GM21717 (cell line): ENCODE measurements at regions not wholly inside any gene's neighbourhood (a gene's known extent, or its start where the extent isn't known, plus 50 kb on each side); places are given as distances from the start of the nearest gene placed in this dataset.
"Not testable (repeated sequence)": the region's sequence is repeated elsewhere in the genome, so short reads cannot be mapped to it uniquely, and the experiment has no call there.

ENCODE experiments used
- ATAC-seq: cut with Tn5 transposase; IDR thresholded peaks from one replicate; pipeline ENCODE4 v1.9.1; 2021; ENCODE audit warnings: mild to moderate bottlenecking, moderate library complexity; ENCODE audit not compliant: unreplicated experiment

DNA sequence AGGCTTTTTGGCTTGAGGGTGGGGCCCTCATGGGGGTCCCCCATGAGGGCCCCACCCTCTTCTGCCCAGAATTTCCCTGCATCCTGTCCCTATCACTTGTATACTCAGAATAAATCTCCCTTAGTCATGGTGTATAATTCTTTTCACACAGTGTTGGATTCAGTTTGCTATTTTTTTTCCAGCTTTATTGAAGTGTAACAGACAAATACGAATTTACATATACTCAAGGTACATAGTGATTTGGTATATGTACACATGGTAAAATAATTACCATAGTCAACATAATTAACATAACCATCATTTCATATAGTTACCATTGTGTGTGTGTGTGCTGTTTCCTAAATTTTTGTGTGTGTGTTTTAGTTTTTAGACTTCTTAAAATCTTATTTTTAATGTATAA, 289.4 kb downstream of the CNTNAP3B start:
- ATAC-seq: not testable (repeated sequence)

DNA sequence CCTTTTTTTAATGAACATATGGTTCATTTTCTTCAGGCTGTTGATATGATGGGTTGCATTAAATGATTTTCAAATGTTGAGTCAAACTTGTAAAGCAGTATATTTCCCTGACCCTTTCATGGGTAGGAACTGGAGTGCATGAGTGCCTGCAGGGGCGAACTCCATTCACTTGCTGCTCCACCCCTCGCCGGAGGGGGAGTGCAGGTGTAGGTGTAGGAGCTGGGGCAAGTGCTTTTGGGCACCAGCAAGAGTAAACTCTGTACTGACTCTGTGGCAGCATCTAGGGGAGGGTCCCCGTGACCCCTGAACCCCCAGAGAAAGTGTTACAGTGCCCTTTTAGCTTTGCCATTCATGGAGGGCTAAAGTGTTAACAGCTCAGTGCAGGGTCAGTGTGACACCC, 290.3 kb downstream of the CNTNAP3B start:
- not testable (repeated sequence) for ATAC-seq

DNA sequence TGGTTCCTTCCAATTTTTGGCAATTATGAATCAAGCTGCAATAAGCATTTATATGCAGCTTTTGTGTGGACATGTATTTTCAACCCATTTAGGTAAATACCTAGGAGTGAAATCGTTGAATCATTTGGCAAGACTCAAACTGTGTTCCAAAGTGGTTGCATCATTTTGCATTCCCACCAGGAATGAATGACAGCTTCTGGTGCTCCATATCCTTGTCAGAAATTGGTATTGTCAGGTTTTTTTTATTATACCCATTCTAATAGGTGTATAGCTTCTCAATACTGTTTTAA, 290.7 kb downstream of the CNTNAP3B start:
- not testable (repeated sequence) for ATAC-seq

DNA sequence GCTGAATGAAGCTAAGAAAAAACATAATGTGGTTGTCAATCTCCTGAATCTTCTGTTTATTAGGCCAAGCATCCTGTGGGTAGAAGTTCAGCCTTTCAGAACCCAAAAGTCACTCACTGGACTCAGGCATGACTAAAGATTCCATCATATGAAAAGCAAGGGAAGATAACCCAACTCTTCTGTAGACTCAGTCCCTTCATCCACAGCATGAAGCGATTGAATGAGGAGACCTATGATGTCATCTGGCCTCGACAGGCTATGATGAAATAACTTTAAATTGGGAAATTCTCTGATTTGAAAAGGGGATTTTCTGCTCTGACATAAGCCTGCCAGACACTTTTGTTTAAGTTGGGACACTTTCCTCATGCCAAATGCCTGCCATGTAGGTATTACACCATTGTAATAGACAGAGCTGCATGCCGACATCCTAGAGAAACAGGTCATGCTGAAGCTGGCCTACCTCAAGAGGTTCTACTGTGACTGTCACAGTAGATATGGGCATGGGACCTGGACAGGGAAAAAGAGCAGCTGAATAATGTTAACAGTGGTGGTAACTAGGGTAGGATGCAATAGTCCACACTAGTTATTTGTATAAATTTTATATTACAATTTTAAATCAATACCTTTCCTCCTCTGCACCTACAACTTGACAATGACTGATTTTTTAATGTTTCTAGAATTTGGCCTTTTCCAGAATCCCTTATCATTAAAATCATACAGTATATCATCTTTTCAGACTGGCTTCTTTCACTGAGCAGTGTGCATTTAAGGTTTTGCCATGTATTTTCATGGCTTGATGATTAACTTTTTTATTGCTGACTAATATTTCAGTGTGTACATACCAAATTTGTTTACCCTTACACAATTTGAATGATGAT, 291.3 kb downstream of the CNTNAP3B start:
- not testable (repeated sequence) for ATAC-seq

DNA sequence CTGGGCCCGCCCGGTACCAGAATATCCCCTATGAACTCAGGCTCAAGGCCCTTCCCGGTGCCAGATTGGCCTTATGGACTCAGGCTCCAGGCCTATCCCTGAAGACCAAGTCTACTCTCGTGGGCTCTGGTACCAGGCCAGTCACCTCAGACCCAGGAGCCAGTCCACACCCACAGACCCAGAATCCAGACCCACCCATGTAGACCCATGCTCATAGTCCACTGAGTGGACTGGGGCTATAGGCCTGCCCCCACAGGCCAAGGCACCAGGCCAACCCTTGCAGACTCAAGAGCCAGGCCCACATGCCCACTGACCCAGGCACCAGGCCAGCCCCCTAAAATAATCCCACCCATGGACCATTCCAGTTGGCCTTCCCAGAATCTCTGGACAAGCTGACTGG, 296.1 kb downstream of the CNTNAP3B start:
- not testable (repeated sequence) for ATAC-seq

DNA sequence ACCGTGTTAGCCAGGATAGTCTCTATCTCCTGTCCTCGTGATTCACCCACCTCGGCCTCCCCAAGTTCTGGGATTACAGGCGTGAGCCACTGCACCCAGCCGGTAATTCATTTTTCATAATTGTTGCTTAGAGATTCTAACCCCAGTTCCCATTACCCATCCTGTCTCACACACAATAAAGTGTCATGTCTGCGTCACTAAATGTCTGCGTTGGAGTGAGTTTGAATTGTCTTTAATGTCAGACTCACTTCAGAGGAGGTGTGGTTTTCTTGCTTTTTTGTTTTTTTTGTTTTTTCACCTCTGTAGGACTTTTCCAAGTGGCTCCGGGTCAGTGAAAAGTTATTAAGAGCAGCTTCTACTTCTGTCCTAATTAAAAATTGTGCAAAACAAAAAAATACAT, 304.5 kb downstream of the CNTNAP3B start:
- ATAC-seq: not testable (repeated sequence)

DNA sequence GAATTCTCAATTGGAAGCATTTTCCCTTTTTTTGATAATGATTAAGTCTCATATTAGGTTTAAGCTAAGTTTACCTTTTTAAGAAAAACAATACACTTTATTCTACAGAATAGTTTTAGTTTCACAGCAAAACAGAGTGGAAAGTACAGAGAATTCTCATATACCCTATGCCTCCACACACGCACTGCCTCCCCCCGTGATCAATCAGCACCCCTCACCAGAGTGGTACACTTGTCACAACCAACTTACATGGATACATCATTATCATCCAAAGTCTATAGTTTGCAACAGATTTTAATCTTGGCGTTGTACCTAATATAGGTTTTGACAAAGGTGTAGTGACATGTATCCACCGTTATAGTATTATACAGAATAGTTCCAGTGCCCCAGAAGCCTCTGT, 326.5 kb downstream of the CNTNAP3B start:
- ATAC-seq: not testable (repeated sequence)

DNA sequence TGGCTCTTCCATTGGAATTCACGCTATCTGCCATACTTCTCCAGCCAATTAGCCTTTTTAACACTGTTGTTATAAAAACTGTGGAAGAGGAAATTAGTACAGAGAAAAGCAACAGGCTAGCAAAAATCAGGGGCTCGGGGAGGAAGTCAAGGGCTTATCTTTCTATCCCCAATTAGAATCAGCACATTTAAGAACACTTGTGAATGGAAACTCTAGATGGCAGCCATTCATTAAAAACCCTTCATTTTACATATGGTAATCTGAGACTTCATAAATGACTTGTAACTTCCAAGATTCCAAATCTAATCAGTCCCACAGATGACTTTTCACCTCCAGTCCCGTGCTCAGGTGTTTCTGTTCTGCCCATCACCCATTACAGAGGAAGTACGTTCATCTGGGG, 330.5 kb downstream of the CNTNAP3B start:
- not testable (repeated sequence) for ATAC-seq

DNA sequence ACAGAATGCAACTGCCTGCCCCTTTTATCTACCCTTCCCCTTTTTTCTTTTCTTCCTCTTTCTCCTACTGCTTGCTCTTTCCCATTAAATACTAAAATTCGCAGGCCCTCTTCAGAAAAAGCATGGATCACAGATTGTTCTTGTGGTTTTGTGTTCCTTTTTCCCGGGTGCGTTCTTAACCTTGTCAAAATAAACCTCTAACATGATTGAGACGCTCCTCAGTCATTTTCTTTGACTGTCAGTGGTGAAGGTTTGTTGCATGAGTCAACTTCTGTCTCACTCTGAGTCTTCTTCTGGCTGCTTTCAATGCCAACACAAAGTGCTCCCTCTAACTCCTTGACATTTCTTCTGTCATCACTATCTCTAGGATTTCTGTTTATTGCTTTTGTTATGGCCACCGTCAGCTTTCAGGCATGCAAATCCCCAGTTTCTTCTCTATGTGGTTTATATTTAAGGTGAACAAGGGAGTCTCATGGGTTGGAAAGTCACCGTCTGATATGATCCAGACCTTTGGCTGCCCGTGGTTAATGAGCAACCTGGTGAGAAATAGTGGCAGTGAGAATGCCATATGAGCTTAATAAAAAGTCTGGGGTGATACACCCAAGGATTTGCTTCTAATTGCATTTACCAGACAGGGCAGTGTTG, 338.4 kb downstream of the CNTNAP3B start:
- not testable (repeated sequence) for ATAC-seq

DNA sequence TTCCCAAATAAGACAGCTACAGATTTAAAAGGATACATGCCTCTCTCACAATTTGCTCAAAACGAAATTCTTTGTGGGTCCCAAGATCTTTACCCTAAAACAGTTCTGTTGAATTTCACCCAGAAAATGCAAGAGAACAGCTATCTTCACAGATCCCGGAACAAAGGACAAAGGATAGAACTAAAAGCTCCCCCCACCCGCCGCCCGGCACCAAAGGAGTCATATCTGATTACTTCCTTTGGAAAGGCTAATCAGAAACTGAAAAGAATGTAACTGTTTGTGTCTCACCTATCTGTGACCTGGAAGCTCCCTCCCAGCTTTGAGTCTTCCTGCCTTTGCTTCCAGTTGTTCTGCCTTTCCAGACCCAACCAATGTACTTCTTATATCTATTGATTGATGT, 339.2 kb downstream of the CNTNAP3B start:
- not testable (repeated sequence) for ATAC-seq

DNA sequence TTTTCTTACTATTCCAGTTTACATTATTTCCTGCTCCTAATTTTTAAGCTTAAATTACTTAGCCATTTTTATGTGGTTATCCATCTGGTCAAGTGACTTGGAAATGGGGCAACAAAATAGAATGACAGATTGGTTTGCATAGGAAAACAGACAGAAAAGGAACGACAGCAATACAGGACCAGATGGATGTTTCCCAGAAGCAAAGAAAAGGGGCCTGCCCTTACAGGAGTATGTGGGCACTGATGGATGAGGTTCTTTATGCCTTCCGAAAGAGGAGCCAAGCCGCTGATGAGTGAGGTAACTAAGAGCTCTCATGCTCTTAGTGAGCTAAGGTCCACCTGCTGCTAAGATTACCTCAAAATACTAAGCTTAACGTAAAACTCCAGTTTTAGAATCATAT, 339.8 kb downstream of the CNTNAP3B start:
- ATAC-seq: not testable (repeated sequence)

DNA sequence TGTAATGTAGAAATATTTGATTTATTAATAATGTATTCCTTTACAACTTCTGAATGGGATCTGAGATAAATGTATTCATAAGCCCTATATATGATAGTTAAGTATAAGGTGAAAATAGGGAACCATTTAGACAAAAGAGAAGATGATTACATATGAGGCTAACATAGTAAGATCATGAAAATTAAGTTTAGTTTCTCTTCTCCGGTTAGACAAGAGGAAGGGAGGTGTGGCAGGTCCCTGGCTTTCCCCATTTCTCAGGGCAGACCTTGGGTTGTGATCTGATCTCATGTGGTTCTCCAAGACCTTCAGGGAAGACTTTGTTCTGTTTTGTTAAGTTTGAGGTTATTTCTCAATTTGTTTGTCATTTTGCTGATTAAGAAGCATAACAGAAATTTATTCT, 341.3 kb downstream of the CNTNAP3B start:
- peak; percentile 55 for ATAC-seq

DNA sequence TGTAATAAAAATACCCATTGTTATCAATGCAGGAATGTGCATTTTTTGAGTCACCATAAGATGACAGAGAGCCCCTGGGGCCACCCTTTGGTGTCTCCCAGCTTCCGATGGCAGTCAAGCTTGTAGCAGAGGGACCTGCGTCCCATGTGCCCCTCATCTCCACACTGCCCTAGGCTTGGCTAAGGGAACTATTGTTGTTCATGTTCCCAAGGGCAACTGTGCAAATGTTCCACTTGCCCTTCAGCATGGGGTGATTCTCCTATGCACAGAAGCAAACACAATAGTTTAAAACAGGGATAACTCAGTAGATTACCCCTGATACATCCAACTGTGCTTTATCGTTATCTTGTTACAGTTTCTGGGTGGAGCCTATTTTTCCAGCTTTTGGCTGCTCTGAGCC, 342.0 kb downstream of the CNTNAP3B start:
- not testable (repeated sequence) for ATAC-seq

DNA sequence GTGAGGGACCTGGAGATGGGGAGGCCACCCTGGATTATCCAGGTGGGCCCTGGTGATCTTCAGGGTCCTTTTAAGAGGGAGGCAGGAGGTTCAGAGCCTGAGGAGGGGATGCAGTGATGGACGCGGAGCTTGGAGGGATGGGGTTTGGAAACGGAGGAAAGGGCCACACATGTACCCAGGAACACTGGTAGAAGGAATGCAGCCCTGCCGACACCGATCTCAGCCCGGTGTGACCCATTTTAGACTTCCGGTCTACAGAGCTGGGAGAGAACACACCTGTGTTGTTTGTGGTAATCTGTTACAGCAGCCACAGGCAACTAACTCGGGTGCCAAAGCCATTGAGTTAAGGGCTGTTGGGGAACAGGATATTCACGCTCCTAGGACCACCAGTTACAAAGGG, 345.2 kb downstream of the CNTNAP3B start:
- not testable (repeated sequence) for ATAC-seq

DNA sequence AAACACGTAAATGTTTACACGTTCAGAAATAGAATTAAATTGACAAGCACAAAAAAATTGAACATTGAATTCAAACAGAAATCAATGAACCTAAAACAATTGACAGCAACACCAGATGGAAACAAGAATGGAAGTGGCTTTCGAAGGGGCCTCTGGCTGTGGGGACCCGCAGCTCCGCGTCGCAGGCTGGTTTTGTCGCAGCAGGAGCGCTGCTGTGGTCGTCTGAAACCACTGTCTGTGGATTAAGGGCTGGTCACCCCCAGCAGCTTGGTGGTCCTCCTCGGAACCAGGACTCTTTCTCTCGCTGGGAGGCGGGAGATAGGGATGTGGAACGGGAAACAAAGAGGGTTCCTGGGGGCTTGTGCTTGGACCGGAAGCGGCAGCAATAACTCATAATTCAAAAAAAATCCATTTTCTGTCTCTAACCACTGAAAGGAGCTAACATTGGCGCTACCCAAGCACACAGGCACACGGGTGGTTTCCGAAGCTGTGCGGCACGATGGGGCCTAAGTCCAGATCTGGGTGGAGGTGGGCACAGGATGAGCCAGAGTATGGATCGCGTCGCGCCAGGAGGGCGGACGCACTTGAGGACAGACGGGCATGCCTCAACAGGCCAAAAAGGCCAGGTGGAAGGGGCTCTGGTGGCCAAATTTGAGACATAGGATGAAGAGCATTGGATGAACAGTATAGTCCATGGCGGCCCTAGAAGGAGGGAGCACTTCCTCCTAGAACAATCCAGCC, 346.0 kb downstream of the CNTNAP3B start:
- not testable (repeated sequence) for ATAC-seq

DNA sequence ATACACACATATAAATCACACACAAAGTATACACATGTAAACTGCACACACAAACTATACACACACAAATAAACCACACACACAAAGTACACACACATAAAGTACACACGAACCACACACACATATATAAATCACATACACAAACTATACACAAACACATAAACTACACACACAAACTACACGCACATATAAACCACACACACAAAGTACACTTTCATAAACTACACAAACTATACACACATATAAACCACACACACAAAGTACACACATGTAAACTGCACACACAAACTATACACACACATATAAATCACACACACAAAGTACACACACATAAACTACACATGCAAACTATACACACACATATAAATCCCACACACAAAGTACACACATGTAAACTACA, 347.3 kb downstream of the CNTNAP3B start:
- not testable (repeated sequence) for ATAC-seq

DNA sequence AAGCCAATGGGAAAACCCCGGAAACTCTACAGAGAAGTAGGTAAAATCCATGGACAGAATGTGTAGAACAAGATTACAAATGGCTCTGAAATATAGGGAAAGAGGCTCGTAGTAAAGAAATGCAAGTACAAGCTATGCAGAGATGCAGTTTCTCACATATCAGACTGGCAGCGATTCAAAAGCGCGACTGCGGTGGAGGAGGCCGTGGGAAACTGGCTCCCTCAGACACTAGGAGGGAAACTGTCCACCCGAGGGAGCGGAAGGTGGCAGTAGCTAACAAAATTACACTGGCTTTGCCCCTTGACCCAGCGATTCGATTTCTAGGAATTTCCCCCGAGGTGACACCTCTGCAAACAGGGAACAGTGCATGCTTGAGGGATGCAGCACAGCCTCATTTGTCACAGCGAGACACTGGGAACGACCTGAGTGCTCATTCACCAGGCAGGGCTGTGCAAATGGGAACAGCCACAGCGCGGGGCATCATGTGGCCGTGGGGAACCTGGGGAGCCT, 349.3 kb downstream of the CNTNAP3B start:
- ATAC-seq: not testable (repeated sequence)

DNA sequence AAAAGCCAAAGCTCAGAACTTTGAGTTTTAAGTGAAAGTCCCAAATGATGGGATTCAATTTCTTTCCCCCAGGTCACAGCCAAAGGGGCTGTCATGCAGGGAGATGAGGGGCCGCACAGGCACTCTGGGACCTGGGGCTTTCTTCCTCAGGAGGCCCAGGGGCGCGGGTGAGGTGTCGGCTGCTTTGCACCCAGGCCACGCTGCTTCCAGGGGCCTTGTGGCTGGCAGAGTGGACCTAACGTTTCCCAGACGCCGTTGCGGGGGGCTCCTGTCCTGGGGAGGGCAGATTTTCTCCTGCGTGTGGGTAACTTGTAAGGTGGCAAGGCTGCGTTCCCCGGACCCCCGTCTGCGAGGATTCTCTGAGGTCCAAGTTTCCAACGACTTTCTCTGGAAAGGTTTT, 350.0 kb downstream of the CNTNAP3B start:
- not testable (repeated sequence) for ATAC-seq

DNA sequence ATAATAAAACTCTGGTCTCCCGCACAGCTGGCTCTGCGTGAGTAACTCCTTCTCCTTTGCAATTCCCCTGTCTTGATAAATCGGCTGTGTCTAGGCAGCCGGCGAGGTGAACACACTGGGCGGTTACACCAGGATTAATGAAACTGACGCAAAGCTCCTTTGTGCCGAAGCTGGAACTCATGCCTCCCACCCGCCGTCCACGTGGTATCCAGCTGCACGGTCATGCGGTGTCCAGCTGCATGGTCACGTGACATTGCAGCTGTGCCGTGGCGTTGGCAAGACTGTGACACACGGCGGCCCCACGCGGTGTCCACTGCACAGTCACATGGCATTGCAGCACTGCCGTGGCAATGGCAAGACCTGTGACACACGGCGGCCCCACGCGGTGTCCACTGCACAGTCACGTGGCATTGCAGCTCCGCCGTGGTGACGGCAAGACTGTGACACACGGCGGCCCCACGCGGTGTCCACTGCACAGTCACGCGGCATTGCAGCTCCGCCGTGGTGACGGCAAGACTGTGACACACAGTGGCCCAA, 350.6 kb downstream of the CNTNAP3B start:
- not testable (repeated sequence) for ATAC-seq

DNA sequence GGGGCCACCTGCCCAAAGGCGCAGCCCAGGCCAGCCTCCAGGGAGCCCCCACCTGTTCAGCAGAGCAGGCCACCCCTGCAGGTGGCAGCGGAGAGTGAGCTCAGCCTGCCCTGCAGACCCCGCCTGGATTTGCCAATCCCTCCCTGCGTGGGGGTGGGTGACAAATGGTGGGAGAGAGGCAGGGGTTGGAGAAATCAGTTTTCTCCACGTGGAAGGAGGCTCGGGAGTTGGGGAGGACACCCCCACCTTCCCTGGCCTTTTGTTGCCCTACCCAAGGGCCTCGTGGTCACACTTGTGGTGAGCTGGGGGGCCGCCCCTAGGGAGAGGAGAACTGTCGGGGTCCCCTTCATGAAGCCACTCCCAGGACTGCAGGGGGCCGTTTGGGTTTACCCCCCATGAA, 351.7 kb downstream of the CNTNAP3B start:
- not testable (repeated sequence) for ATAC-seq

DNA sequence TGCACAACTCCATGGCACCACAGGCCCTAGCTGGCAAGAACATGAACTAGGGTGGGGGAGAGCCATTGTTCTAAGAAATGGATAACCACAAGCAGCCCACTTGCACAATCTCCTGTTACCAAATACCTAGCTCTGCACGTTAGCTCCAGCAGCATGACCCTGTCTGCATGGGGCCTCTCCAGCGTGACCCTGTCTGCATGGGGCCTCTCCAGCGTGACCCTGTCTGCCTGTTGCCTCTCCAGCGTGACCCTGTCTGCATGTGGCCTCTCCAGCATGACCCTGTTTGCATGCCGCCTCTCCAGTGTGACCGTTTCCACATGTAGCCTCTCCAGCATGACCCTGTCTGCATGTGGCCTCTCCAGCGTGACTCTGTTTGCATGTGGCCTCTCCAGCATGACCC, 356.7 kb downstream of the CNTNAP3B start:
- ATAC-seq: not testable (repeated sequence)
